GM23248 (cell line): ENCODE measurements at regions not wholly inside any gene's neighbourhood (a gene's known extent, or its start where the extent isn't known, plus 50 kb on each side); places are given as distances from the start of the nearest gene placed in this dataset.

ENCODE experiments used
- EZH2 ChIP-seq: fragments of 200-600 bp; sonication (generic); IDR thresholded peaks from 2 replicates; pipeline ENCODE4 v1.6.1; 2018; ENCODE audit warnings: antibody characterized with exemption, mild to moderate bottlenecking; ENCODE audit not compliant: insufficient read depth, poor library complexity, severe bottlenecking
- EZH2phosphoT487 ChIP-seq: fragments of 200-600 bp; sonication (generic); IDR thresholded peaks from 2 replicates; pipeline ENCODE4 v1.6.1; 2018; ENCODE audit warnings: antibody characterized with exemption, moderate library complexity, mild to moderate bottlenecking, low read depth; ENCODE audit not compliant: insufficient read depth

GRCh38 chr9:32218100-32218767, 166.2 kb upstream of the ACO1 start:
- TF ChIP-seq EZH2 (no peak), EZH2phosphoT487 (no peak)
